ENCODE measurements at regions not wholly inside any gene's neighbourhood (a gene's known extent, or its start where the extent isn't known, plus 50 kb on each side); places are given as distances from the start of the nearest gene placed in this dataset.

DNA sequence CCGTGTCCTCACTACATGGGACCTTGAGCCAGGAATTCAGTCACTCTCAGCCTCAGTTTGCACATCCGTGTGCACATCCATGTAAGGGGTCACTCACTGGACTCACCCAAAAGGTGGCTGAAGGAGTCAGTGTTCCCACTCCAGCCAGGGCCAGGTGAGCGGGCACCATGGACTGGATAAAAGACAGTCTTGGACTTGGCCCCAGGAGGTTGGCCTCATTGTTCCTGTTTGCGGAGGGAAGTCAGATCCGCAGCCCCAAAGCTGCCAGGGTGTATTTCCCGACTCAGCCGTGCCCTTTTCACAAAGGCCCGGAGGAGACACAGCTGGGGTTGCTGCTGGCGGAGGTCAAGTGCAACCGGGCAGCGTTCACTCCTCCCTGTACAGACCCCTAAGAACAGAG is 170.7 kb upstream of the MYL2 start:
- no peak overlapping the region for H3K4me2 ChIP-seq
- H3K4me1 ChIP-seq (ENCODE audit: low read depth, poor library complexity, severe bottlenecking), result no peaks in the 10 kb centered on the region
- H3K9ac ChIP-seq, result no peak overlapping the region
- TF ChIP-seq, protein P1, sequence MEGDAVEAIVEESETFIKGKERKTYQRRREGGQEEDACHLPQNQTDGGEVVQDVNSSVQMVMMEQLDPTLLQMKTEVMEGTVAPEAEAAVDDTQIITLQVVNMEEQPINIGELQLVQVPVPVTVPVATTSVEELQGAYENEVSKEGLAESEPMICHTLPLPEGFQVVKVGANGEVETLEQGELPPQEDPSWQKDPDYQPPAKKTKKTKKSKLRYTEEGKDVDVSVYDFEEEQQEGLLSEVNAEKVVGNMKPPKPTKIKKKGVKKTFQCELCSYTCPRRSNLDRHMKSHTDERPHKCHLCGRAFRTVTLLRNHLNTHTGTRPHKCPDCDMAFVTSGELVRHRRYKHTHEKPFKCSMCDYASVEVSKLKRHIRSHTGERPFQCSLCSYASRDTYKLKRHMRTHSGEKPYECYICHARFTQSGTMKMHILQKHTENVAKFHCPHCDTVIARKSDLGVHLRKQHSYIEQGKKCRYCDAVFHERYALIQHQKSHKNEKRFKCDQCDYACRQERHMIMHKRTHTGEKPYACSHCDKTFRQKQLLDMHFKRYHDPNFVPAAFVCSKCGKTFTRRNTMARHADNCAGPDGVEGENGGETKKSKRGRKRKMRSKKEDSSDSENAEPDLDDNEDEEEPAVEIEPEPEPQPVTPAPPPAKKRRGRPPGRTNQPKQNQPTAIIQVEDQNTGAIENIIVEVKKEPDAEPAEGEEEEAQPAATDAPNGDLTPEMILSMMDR (conservative IDR thresholded peaks at IDR 0.05; ENCODE audit: low read depth, low read length), result no peak
- H3K27me3 ChIP-seq (ENCODE audit: insufficient read depth, low read depth), result no peaks in the 10 kb centered on the region
- no peak overlapping the region for H3K4me3 ChIP-seq (IDR thresholded peaks at IDR 0.05; ENCODE audit: insufficient read depth, low read depth, low read length)
- H3K27ac ChIP-seq, result no peak overlapping the region
- no peak overlapping the region for H2AFZ ChIP-seq (ENCODE audit: low read depth)
- H4K20me1 ChIP-seq (ENCODE audit: insufficient read depth), result no peaks in the 10 kb centered on the region
- no peaks in the 10 kb centered on the region for H3K79me2 ChIP-seq (ENCODE audit: insufficient read depth, low read depth)
- H3K36me3 ChIP-seq (ENCODE audit: insufficient read depth), result no peaks in the 10 kb centered on the region

DNA sequence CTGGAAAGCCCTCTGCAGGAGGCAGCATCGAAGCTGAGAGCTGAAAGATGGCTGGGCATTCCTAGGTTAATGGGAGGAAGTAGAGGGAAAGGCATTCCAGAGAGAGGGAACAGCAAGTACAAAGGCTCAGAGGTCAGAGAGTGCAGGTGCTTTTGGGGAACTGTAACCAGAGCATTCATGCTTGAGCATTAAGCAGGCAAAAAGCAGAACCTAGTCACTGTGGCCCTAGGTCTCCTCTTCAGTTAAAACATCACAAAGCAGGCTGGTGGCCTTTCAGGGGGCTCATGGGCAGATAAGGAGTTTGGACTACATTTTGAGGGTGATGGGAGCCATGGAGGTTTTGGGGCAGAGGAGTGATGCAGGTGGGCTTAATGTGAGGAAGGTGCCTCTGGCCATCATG is 169.2 kb upstream of the MYL2 start:
- Histone ChIP-seq H3K4me3 (IDR thresholded peaks at IDR 0.05; ENCODE audit: insufficient read depth, low read depth, low read length) (no peak overlapping the region), H3K9ac (no peak overlapping the region), H3K79me2 (ENCODE audit: insufficient read depth, low read depth) (no peaks in the 10 kb centered on the region), H3K36me3 (ENCODE audit: insufficient read depth) (no peaks in the 10 kb centered on the region), H3K4me1 (ENCODE audit: low read depth, poor library complexity, severe bottlenecking) (no peaks in the 10 kb centered on the region), H4K20me1 (ENCODE audit: insufficient read depth) (no peaks in the 10 kb centered on the region), H3K27ac (no peak overlapping the region), H3K27me3 (ENCODE audit: insufficient read depth, low read depth) (no peaks in the 10 kb centered on the region), H3K4me2 (no peak overlapping the region), H2AFZ (ENCODE audit: low read depth) (no peak overlapping the region)
- TF ChIP-seq, protein P1 (conservative IDR thresholded peaks at IDR 0.05; ENCODE audit: low read depth, low read length), result no peak

DNA sequence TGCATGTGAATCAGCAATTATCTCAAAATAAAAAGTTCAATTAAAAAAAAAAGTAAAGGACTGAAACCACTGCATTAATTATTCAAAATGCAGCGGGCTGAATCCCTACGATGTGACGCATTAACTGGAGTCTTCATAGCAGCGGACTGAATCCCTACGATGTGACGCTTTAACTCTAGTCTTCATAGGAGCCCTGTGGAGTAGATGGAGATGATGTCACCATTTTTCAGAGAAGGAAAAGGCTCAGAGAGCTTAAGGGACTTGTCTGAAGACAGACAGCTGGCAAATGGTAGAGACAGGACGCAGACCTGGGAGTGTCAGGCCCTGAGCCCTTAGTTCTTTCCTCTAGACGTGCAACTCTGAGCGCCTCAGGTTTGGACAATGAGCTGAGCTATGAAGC is 168.0 kb upstream of the MYL2 start:
- Histone ChIP-seq H3K4me1 (ENCODE audit: low read depth, poor library complexity, severe bottlenecking) (no peaks in the 10 kb centered on the region), H3K27me3 (ENCODE audit: insufficient read depth, low read depth) (no peaks in the 10 kb centered on the region), H3K4me3 (IDR thresholded peaks at IDR 0.05; ENCODE audit: insufficient read depth, low read depth, low read length) (no peak overlapping the region), H3K27ac (no peak overlapping the region), H3K9ac (no peak overlapping the region), H3K79me2 (ENCODE audit: insufficient read depth, low read depth) (no peaks in the 10 kb centered on the region), H2AFZ (ENCODE audit: low read depth) (no peak overlapping the region), H4K20me1 (ENCODE audit: insufficient read depth) (no peaks in the 10 kb centered on the region), H3K36me3 (ENCODE audit: insufficient read depth) (no peaks in the 10 kb centered on the region), H3K4me2 (no peak overlapping the region)
- TF ChIP-seq, protein P1 (conservative IDR thresholded peaks at IDR 0.05; ENCODE audit: low read depth, low read length), result no peak

DNA sequence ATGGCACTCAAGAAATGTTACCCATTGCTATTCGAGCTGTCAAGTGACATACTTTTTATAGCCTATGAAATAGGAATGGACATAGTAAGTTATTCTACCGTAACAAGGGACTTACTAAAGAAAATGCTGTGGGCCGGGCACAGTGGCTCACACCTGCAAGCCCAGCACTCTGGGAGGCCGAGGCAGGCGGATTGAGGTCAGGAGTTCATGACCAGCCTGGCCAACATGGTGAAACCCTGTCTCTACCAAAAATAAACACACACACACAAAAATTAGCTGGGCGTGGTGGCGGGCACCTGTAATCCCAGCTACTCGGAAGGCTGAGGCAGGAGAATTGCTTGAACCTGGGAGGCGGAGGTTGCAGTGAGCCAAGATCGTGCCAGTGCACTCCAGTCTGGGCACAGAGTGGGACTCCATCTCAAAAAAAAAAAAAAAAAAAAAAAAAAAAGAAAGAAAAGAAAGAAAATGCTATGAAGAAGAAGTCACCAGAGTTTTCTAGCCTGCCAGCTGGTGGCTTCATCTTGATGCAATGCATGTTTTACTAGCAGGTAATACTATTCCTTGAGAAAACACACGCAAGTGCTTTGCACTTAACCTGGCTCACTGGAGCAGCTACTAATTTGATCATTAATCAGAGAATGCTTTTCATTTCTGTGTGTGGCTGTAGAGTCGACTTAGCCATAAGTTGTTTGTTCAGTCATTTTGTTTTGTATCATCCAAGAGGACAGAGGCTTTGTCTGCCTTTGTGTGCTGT is 166.7 kb upstream of the MYL2 start:
- Histone ChIP-seq H3K4me3 (IDR thresholded peaks at IDR 0.05; ENCODE audit: insufficient read depth, low read depth, low read length) (no peak overlapping the region), H3K4me1 (ENCODE audit: low read depth, poor library complexity, severe bottlenecking) (no peaks in the 10 kb centered on the region), H3K27ac (no peak overlapping the region), H4K20me1 (ENCODE audit: insufficient read depth) (no peaks in the 10 kb centered on the region), H3K4me2 (no peak overlapping the region), H2AFZ (ENCODE audit: low read depth) (no peak overlapping the region), H3K9ac (no peak overlapping the region), H3K27me3 (ENCODE audit: insufficient read depth, low read depth) (no peaks in the 10 kb centered on the region), H3K79me2 (ENCODE audit: insufficient read depth, low read depth) (no peaks in the 10 kb centered on the region), H3K36me3 (ENCODE audit: insufficient read depth) (no peaks in the 10 kb centered on the region)
- TF ChIP-seq, protein P1 (conservative IDR thresholded peaks at IDR 0.05; ENCODE audit: low read depth, low read length), result no peak
